HG02852 (cell line): ENCODE measurements at regions not wholly inside any gene's neighbourhood (a gene's known extent, or its start where the extent isn't known, plus 50 kb on each side); places are given as distances from the start of the nearest gene placed in this dataset.

Experiments used
- ATAC-seq: cut with Tn5 transposase; IDR thresholded peaks from one replicate; pipeline ENCODE4 v1.9.1; 2021; ENCODE audit warnings: mild to moderate bottlenecking, moderate library complexity; ENCODE audit not compliant: unreplicated experiment

DNA sequence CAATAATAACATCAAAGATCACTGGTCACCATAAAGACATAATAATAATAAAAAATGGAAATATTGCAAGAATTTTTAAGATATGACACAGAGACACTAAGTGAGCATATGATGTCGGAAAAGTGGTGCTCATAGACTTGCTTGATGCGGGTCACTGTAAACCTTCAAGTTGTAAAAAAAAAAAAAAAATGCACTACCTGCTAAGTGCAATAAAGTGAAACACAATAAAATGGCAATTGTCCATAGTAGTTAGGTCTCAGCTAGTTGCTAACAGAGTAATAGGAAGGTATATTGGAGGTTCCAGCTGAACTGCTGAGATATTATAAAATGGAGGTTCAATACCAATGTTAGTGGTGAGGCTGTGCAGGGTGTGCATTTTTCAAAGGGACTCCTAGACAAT lies 146.6 kb upstream of the MRPS22 start:
- ATAC-seq: no peak

DNA sequence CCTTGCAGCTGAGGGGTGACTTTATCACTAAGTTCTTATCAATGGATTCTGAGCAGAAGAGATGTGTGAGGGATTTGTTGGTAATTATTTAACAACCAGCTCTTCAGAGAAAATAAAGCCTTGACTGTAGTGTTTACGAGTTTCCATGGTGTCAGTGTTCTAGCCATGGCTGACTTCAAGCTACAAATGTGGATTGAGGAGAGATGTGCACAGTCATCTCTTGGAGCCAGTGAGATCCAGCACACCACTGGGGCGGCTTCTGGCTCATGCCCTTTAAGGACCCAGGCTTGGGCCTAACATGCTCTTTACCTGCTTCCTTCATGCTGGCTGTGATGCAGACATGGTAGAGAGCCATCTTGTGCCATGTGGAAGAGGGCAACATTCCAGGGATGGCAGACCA lies 145.6 kb upstream of the MRPS22 start:
- no peak for ATAC-seq

DNA sequence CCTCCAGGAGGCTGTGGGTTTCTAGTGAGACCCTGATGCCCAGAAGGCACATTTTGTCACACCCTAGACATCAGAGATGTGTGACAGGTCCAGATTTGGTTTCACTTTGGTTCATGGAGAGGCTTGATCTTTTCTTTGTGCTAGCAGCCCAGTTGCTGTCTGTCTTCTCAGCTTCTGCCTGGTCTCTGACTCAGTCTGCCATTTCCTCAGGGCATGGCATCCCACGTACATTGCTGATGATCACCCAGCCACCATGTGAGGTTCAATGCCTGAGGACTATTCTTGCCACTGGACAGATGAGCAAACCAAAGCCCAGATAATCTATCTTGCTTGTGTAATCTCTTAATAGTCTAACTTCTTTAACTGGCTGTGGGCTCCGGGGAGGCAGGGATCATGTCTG lies 144.9 kb upstream of the MRPS22 start:
- ATAC-seq: no peak

DNA sequence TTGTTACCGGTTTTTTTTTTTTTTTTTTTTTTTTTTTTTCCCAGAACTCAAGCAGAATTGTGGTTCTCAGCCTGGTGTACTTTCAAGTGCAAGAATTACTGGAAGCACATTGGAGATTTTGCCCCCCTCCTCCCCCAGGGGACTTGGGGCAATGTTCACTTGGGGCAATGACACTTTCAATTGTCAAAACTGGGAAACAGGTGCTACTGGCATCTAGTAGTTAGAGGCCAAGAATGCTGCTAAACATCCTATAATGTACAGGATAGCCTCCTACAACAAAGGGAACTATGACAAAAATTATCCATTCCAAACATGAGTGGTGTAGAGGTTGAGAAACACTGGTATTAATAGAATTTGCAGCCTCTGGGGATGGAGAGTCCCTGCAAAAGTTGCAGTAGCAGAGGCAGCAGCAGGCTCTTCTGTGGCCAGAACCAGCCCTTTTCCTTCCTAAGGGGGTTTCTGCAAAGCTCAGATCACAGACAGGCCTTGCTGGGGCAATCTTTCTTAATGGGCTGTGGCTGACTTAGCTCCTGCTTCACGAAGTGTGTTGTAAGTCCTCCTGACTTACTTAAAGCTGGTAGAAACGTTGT lies 144.3 kb upstream of the MRPS22 start:
- no peak for ATAC-seq

DNA sequence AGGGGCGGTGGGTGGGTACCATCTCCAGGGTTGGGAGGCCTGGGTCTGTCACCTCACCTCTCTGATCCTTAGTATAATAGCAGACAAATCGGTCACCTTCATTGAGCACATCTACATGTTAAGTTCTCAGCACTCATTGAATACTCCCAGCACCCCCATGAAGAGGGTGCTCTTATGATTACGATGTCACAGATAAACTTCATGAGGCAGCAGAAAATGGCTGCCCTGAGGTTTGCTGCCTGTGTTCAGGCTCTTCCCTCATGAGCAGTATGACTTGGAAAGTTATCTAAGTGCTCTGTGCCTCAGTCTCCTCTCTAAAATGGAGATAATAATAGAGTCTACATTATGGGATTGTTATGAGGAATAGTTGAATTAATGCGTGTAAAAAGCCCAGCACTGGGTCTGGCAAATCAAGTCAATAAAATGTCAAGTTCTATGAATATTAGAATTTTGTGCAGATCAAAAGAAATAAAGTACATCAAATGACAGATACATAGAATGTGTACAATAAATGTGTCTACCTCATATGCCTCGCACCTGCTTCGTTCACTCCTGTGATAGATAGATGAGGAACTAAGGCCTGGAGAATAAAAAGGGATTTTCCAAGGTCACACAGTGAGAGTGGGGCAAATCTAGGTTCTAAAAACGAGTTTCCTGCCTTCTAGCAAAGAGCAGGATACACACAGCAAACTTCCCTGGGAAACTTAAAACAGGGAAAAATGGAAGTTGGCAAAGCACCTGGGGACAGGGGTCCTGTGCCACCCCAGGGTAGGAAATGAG lies 142.2 kb upstream of the MRPS22 start:
- ATAC-seq: no peak

DNA sequence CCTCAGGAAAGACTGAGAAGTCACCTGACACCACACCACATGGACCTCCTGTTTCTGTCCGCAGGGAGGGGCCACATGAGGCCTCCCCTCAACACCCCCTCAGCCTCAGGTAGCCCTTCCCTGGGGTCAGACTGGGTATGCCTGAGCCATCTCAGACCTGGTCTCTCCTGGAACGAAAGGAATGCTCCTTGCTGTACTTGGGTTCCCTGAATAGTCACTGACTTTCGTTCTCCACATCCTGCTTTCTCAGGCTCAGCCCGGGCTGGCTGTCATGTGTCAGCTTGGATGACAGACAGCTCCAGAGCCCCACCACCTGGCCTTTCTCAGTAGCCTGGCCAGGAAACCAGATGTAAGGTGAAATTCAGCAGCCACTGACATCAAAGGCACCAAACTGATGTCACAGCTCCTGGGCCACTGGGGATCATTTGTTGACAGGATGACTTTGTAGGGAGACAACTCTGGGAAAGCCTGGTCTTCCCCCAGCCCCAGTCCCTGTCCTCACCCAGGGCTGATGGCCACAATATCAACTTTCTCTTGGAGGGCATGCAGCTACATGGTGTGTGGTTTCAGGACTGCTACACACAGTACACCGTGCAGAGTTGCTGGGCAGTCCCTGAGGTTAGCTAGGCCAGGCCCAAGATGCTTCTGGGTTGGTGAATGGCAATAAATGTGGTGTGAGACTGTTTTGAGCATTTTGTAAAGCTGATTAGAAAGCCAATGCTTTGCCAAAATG lies 141.4 kb upstream of the MRPS22 start:
- ATAC-seq: no peak

DNA sequence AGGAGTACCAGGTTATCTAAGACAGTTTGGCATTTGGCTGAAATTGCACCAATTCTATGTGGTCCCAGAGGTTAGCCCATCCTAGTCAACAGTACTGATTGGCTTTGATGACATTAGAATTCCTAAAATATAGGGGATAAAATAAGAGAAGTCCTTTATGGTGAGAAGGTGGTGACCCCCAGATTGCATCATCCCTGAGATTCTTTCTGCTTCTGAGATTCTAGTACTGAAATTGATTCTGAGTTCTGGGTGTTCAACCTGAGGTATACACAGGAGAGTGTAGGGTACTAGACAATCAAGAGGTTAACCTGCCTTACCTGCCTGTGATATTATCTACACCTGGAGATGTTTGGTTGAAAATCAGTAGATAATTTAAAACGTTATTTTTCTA lies 140.9 kb upstream of the MRPS22 start:
- no peak for ATAC-seq

DNA sequence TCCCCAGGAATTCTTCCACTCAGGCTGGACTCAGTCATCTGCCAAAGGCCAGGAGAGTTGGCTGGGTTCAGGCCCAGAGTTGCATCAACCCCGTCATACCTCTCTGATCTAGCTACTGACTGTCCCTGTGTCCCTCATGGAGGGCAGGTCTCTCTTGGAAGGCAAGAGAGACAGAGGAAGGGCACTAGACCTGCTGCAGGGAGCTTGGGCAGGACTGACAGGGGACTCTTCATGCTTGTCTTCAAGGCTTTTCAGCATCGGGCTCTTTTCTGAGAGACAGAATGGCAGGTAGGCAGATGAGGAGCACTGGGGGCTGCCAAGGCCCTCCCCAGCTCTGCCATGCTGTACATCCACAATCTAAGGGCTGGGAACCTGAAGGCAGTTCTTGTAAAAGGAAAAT lies 140.1 kb upstream of the MRPS22 start:
- ATAC-seq: no peak

DNA sequence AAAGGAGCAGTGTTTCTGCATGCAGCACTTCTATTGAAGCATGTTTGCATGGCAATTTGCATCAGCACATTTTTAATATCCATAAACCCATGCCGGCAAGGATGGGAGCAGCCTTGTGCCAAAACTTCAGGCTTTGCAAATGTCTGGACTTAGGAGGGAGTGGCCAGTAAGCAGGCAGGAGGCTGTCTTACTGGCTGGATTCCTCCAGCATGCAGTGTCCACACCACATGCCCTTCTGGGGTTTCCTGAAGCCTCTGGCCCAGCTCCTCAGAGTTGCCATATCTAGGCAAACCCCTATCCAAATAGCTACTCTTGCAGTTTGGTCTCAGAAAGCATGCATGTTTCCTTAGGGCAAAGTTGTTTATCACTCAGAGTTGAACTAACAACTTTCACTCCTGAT lies 139.1 kb upstream of the MRPS22 start:
- ATAC-seq: no peak

DNA sequence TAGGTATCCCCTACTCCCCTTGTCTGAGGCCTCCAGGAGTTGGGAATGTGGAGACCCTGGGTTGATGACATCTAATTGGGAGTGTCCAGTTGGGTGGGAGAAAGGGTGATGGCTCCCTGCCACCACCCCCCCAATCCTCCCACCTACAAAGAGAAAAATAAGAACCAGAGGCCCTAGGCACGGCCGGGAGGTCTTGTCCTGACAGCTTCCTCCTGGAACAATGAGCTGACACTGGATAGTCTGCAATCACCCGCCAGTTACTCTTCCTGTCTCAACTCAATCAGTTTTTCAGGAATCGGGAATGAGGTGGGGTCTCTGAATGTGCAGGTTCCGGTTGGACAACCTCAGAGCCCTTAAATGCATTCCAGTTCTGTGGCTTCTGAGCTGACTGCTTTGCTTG lies 129.9 kb upstream of the MRPS22 start:
- ATAC-seq: no peak

DNA sequence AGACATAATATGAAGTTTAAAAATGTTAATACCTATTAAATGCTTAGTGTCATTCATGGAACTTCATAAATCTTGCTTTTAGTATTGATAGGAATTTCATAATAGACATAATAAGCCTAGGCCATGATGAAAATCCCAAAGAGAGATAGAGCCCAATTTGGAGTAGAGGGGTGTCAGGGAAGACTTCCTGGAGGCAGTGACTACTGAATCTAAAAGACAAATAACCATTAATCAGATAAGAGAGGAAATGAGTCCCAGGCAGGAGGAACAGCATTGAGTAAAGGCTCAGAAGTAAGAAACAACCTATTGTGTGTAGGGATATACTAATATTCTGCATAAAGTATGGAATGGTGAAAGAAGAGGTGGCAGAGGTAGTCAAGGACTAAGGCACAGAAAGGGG lies 126.9 kb upstream of the MRPS22 start:
- no peak for ATAC-seq

DNA sequence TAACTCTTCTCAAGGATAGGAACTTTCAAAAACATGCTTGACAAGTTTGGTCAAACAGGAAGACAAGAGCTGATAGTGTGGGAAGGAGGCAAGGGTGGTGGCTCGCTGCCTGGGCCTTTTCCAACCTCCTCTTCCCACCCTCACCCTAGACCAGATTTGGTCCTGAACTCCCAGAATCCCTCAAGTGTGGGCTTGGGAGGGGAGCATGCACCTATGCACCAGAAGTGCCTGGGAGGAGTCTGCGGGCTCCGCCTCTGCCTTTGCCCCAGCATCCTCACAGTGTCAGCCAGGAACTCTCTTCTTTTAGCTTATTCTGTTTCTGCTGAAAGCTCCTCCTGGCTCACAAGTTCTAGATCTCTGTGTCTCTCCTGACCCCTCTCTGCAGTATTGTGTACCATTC lies 126.2 kb upstream of the MRPS22 start:
- no peak for ATAC-seq

DNA sequence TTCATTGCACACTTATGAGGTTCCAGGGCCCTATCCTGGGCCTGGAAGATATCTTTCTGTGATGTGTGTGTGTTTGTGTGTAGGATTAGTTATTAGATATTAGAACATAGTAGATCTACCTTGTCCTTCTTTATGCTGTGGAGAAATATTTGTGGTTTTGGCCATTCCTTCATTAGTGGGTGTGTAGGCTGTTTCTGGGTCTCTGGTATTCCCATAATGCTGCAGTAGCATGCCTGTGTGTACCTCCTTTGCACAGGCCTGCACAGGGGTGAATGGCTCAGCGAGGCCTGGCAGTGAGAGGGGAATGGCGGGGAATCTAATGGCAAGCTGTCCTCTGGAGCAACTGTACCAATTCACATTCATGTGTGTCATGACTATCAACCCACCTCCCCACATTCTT lies 125.8 kb upstream of the MRPS22 start:
- ATAC-seq: no peak

DNA sequence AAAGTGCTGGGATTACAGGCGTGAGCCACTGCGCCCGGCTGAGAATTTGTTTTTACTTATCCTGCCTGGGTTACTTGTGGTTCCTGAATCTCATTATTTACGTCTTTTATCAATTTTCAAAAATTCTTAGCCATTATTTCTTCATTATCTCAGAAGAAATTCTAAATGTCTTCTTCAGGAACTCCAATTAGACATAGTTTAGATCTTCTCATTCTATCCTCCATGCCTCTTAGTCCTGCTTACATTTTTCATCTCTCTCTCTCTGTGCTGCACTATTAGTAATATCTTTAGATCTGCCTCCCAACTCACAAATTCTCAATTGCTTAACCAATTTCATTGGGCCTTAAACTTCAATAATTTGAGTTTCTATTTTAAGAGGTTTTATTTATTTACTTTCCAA lies 124.4 kb upstream of the MRPS22 start:
- ATAC-seq: no peak

DNA sequence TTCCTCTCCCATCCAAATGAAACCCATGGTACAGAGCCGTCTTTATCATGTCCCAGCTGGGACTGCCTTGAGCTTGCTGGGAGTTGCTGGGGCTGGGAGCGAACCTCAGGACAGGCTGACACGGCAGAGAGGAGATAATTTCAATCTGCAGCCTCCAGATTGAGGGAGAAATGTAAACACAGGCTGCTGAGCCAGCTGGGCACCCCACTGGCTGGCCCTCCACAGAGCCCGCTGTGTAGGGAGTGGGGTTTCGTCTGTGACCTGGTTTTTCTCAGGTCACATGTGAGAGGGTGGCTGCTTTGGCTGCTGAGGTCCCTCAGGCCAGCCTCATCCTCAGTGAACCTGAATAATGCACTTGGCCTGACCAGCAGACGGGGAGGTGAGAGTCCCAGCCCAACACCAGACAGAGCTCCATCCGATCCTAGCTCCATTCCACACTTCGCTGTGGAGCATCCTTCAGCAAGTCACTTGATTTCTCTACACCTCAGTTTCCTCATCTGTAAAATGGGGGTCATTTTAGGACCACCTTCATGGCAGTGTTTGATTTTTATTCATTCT lies 121.6 kb upstream of the MRPS22 start:
- no peak for ATAC-seq

DNA sequence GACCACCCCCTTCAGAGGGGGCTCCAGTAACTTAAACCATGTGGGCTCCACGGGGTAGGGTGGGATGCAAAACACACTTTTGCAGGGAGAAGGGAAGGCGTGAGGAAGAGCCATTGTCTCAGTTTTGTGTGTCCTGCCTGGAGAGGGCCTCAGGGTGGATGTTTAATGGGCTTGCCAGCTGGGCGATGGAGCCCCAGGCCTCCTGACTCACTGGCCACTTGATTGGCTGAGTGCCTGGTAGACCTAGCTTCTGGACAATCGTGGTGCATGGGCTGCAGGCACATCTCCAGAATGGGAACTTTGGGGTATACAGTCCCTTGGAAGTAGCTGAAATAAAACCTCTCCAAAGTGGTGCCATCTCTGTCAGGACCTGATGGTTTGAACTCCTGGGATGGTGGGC lies 118.3 kb upstream of the MRPS22 start:
- no peak for ATAC-seq

DNA sequence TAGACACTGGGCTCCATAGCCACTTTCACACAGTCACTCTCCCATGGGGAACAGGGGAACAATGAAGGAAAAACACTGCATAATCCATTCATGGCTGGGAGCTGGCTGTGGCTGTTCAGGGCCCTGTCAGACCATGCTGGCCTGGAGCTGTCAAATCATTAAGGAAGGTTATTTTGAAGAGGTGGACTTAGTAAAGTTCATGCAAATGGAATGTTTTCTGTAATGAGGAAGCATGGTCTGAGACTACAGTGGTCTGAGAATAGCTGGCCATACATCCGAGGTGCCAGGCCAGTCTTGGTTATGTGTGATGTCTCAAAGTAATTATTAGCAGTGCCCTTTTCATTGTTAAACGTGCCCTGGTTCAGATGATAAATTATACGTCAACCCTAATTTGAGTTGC lies 117.1 kb upstream of the MRPS22 start:
- no peak for ATAC-seq

DNA sequence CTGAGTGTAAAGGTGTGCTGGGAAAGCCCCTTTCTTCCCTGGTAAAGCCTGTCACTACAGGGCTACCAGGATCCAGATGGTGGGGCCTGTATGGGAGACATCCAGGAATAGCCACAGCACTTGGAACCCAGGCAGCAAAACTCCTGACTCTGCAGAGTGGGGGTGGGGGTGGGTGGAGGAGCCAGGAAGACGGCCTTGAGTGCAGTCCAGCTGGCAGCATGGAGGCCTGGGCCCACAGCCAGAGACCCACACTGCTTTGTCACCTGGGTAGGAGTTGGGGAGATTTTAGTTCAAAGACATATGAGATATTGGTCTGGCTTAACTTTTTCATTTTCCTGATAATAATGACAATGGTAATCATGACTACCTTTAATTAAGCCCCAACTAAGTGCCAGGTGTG lies 116.7 kb upstream of the MRPS22 start:
- ATAC-seq: no peak

DNA sequence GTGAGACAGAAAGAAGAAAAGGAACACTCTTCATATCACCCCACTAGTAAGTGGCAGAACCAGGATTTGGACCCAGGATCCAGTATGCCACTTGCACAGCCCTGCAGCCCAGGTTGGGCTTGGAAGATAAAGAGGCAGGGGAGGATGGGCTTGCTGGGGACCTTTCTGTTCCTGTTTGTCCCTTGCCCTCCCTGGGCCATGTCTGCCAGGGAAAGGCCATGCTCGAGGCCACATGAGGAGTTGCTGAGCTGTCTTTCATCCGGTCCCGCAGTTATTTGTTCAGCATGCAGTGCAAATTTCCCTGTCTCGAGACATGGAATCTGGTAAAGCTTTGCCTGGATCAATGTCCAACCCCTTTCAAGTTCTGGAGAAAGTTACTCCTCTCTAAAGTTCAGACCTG lies 116.0 kb upstream of the MRPS22 start:
- no peak for ATAC-seq

DNA sequence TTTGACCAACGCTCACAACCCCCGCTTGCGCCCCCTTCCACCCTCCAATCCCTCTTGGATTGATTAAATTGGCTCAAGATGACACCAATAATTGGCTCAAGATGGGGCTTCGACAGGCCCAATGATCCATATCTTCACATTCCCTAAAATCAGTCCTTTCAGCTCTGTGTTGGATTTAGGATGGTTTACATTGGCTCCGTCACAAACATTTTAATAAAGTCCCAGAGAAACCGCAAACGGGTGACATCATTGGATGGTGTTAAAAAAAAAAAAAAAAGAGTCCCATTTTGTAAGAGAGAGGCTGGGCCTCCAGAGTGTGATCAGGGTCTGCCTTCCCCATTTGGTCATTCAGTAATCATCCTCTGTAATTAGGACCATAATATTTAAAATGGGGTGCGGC lies 113.4 kb upstream of the MRPS22 start:
- ATAC-seq: no peak

DNA sequence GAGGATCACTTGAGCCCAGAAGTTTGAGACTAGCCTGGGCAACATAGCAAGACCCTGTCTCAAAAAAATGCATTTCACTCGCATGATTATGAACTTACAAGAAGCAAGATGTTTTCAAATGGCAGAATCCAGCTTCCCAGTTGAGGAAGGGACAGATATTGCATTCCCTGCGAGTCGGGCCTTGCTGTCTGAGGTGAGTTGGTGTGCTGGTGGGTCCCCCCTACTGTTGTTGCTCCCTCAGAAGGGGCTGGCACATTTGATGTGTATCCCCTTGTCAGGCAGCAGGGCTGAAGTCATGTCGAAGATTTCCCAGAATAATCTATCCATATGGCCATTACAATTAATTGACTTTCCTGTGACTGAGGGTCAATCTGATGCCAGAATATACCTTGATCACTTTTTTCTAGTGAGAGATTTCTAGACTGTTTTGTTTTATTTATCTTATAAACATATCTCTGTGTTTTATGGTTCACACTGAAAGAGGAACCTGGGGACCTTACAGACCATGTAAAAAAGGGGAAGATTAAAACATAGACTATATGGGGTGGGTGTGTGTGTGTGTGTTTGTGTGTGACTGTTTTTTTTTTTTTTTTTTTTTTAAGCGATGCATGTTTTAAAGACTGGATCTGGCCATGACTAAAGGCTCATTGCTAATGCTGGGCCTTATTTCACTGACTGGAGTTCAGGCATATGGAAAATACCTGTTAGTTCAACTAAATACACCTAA lies 112.1 kb upstream of the MRPS22 start:
- no peak for ATAC-seq
